ENCODE measurements at regions not wholly inside any gene's neighbourhood (a gene's known extent, or its start where the extent isn't known, plus 50 kb on each side); places are given as distances from the start of the nearest gene placed in this dataset.

GRCh38 chr6:71419217-71420094 lies 130.8 kb downstream of the OGFRL1 start:
- peak overlapping the region; percentile 5 for H3K4me3 Mint-ChIP-seq
- H3K9me3 Mint-ChIP-seq: no peaks in the 10 kb centered on the region
- peaks cover 54% of the 10 kb centered on the region for H3K27me3 Mint-ChIP-seq (ENCODE audit: insufficient read depth)
- DNase-seq (ENCODE audit: low spot score): no peak
- H3K4me1 Mint-ChIP-seq (ENCODE audit: low read depth): no peaks in the 10 kb centered on the region
- no peak overlapping the region for H3K27ac Mint-ChIP-seq
- intact Hi-C loops (cut with micrococcal nuclease): no loop called here
- H3K36me3 Mint-ChIP-seq (ENCODE audit: low read depth): no peaks in the 10 kb centered on the region

GRCh38 chr6:71420095-71420692 lies 131.6 kb downstream of the OGFRL1 start:
- H3K36me3 Mint-ChIP-seq (ENCODE audit: low read depth): no peaks in the 10 kb centered on the region
- no peak overlapping the region for H3K4me3 Mint-ChIP-seq
- H3K4me1 Mint-ChIP-seq (ENCODE audit: low read depth): no peaks in the 10 kb centered on the region
- no peak overlapping the region for H3K27ac Mint-ChIP-seq
- no peaks in the 10 kb centered on the region for H3K9me3 Mint-ChIP-seq
- no peak for DNase-seq (ENCODE audit: low spot score)
- peaks cover 58% of the 10 kb centered on the region for H3K27me3 Mint-ChIP-seq (ENCODE audit: insufficient read depth)
- intact Hi-C loops (cut with micrococcal nuclease): no loop called here

- no peaks in the 10 kb centered on the region for H3K9me3 Mint-ChIP-seq
- DNase-seq (ENCODE audit: low spot score): no peak
- H3K4me3 Mint-ChIP-seq: no peak overlapping the region
- H3K27me3 Mint-ChIP-seq (ENCODE audit: insufficient read depth): peaks cover 57% of the 10 kb centered on the region
- H3K36me3 Mint-ChIP-seq (ENCODE audit: low read depth): no peaks in the 10 kb centered on the region
- no peaks in the 10 kb centered on the region for H3K4me1 Mint-ChIP-seq (ENCODE audit: low read depth)
- H3K27ac Mint-ChIP-seq: no peak overlapping the region
- intact Hi-C loops (cut with micrococcal nuclease): no loop called here
Measured at GRCh38 chr6:71420693-71421328, 132.2 kb downstream of the OGFRL1 start.

GRCh38 chr6:71421611-71422010 lies 133.0 kb downstream of the OGFRL1 start:
- DNase-seq (ENCODE audit: low spot score): no peak
- Mint-ChIP-seq H3K4me3 (no peak overlapping the region), H3K4me1 (ENCODE audit: low read depth) (no peaks in the 10 kb centered on the region), H3K27ac (no peak overlapping the region), H3K27me3 (ENCODE audit: insufficient read depth) (peaks cover 57% of the 10 kb centered on the region), H3K9me3 (no peaks in the 10 kb centered on the region), H3K36me3 (ENCODE audit: low read depth) (no peaks in the 10 kb centered on the region)
- intact Hi-C loops (cut with micrococcal nuclease): no loop called here

GRCh38 chr6:71430018-71430417 lies 141.4 kb downstream of the OGFRL1 start:
- Mint-ChIP-seq H3K9me3 (no peaks in the 10 kb centered on the region), H3K4me3 (no peak overlapping the region), H3K27ac (no peak overlapping the region), H3K4me1 (ENCODE audit: low read depth) (no peaks in the 10 kb centered on the region), H3K36me3 (ENCODE audit: low read depth) (no peaks in the 10 kb centered on the region), H3K27me3 (ENCODE audit: insufficient read depth) (peaks cover 7% of the 10 kb centered on the region)
- intact Hi-C loops (cut with micrococcal nuclease): no loop called here
- no peak for DNase-seq (ENCODE audit: low spot score)

GRCh38 chr6:71433441-71433840 lies 144.8 kb downstream of the OGFRL1 start:
- no peaks in the 10 kb centered on the region for H3K4me1 Mint-ChIP-seq (ENCODE audit: low read depth)
- DNase-seq (ENCODE audit: low spot score): no peak
- intact Hi-C loops (cut with micrococcal nuclease): no loop called here
- no peak overlapping the region for H3K27ac Mint-ChIP-seq
- no peaks in the 10 kb centered on the region for H3K9me3 Mint-ChIP-seq
- H3K27me3 Mint-ChIP-seq (ENCODE audit: insufficient read depth): peaks cover 2% of the 10 kb centered on the region
- no peak overlapping the region for H3K4me3 Mint-ChIP-seq
- no peaks in the 10 kb centered on the region for H3K36me3 Mint-ChIP-seq (ENCODE audit: low read depth)

- no peak for DNase-seq (ENCODE audit: low spot score)
- H3K4me3 Mint-ChIP-seq: no peak overlapping the region
- intact Hi-C loops (cut with micrococcal nuclease): no loop called here
- H3K27me3 Mint-ChIP-seq (ENCODE audit: insufficient read depth): no peaks in the 10 kb centered on the region
- no peaks in the 10 kb centered on the region for H3K9me3 Mint-ChIP-seq
- no peak overlapping the region for H3K27ac Mint-ChIP-seq
- no peaks in the 10 kb centered on the region for H3K4me1 Mint-ChIP-seq (ENCODE audit: low read depth)
- no peaks in the 10 kb centered on the region for H3K36me3 Mint-ChIP-seq (ENCODE audit: low read depth)
Measured at GRCh38 chr6:71444222-71444621, 155.6 kb downstream of the OGFRL1 start.

GRCh38 chr6:71446057-71446456 lies 157.4 kb downstream of the OGFRL1 start:
- intact Hi-C loops (cut with micrococcal nuclease): no loop called here
- H3K4me1 Mint-ChIP-seq (ENCODE audit: low read depth): no peaks in the 10 kb centered on the region
- no peaks in the 10 kb centered on the region for H3K9me3 Mint-ChIP-seq

GRCh38 chr6:71446470-71446869 lies 157.9 kb downstream of the OGFRL1 start:
- no peak overlapping the region for H3K4me3 Mint-ChIP-seq
- intact Hi-C loops (cut with micrococcal nuclease): no loop called here
- no peak for DNase-seq (ENCODE audit: low spot score)
- no peaks in the 10 kb centered on the region for H3K4me1 Mint-ChIP-seq (ENCODE audit: low read depth)
- no peaks in the 10 kb centered on the region for H3K9me3 Mint-ChIP-seq
- H3K36me3 Mint-ChIP-seq (ENCODE audit: low read depth): no peaks in the 10 kb centered on the region
- H3K27ac Mint-ChIP-seq: no peak overlapping the region
- H3K27me3 Mint-ChIP-seq (ENCODE audit: insufficient read depth): no peaks in the 10 kb centered on the region

More at GRCh38 chr6:71446057-71446456, 157.4 kb downstream of the OGFRL1 start:
- Mint-ChIP-seq H3K36me3 (ENCODE audit: low read depth) (no peaks in the 10 kb centered on the region), H3K27ac (no peak overlapping the region), H3K27me3 (ENCODE audit: insufficient read depth) (no peaks in the 10 kb centered on the region), H3K4me3 (no peak overlapping the region)
- DNase-seq (ENCODE audit: low spot score): no peak

GRCh38 chr6:71452697-71453370 lies 164.2 kb downstream of the OGFRL1 start:
- H3K36me3 Mint-ChIP-seq (ENCODE audit: low read depth): no peaks in the 10 kb centered on the region
- no peak for DNase-seq (ENCODE audit: low spot score)
- H3K27me3 Mint-ChIP-seq (ENCODE audit: insufficient read depth): no peaks in the 10 kb centered on the region
- no peak overlapping the region for H3K27ac Mint-ChIP-seq
- no peaks in the 10 kb centered on the region for H3K9me3 Mint-ChIP-seq
- intact Hi-C loops (cut with micrococcal nuclease): no loop called here
- H3K4me1 Mint-ChIP-seq (ENCODE audit: low read depth): no peaks in the 10 kb centered on the region
- no peak overlapping the region for H3K4me3 Mint-ChIP-seq

- Mint-ChIP-seq H3K27ac (no peak overlapping the region), H3K36me3 (ENCODE audit: low read depth) (no peaks in the 10 kb centered on the region), H3K4me1 (ENCODE audit: low read depth) (no peaks in the 10 kb centered on the region), H3K4me3 (no peak overlapping the region), H3K27me3 (ENCODE audit: insufficient read depth) (peaks cover under 1% of the 10 kb centered on the region), H3K9me3 (no peaks in the 10 kb centered on the region)
- intact Hi-C loops (cut with micrococcal nuclease): no loop called here
- DNase-seq (ENCODE audit: low spot score): no peak
Measured at GRCh38 chr6:71453371-71453706, 164.7 kb downstream of the OGFRL1 start.

GRCh38 chr6:71454056-71454455 lies 165.4 kb downstream of the OGFRL1 start:
- no peak for DNase-seq (ENCODE audit: low spot score)
- no peaks in the 10 kb centered on the region for H3K4me1 Mint-ChIP-seq (ENCODE audit: low read depth)
- H3K36me3 Mint-ChIP-seq (ENCODE audit: low read depth): no peaks in the 10 kb centered on the region
- no peak overlapping the region for H3K27ac Mint-ChIP-seq
- intact Hi-C loops (cut with micrococcal nuclease): no loop called here
- no peak overlapping the region for H3K4me3 Mint-ChIP-seq
- no peaks in the 10 kb centered on the region for H3K9me3 Mint-ChIP-seq
- peaks cover 5% of the 10 kb centered on the region for H3K27me3 Mint-ChIP-seq (ENCODE audit: insufficient read depth)

- intact Hi-C loops (cut with micrococcal nuclease): no loop called here
- Mint-ChIP-seq H3K36me3 (ENCODE audit: low read depth) (no peaks in the 10 kb centered on the region), H3K4me1 (ENCODE audit: low read depth) (no peaks in the 10 kb centered on the region), H3K27ac (no peak overlapping the region), H3K27me3 (ENCODE audit: insufficient read depth) (peaks cover 5% of the 10 kb centered on the region), H3K4me3 (no peak overlapping the region), H3K9me3 (no peaks in the 10 kb centered on the region)
- no peak for DNase-seq (ENCODE audit: low spot score)
Measured at GRCh38 chr6:71457929-71458328, 169.3 kb downstream of the OGFRL1 start.

Data from activated T-helper 1 cell treated with anti-CD3 and anti-CD28 coated beads, Interleukin-12 subunit alpha, Interleukin-12 subunit beta, Interleukin-2, Interleukin-4 antibody, amounts not matched to agents 30 ng/mL and 10 ng/mL and 1 ng/mL, durations not matched to agents 14 hours and 24 hours and 36 hours (primary cell).